ENCODE measurements at regions not wholly inside any gene's neighbourhood (a gene's known extent, or its start where the extent isn't known, plus 50 kb on each side); places are given as distances from the start of the nearest gene placed in this dataset.
"Not testable (repeated sequence)": the region's sequence is repeated elsewhere in the genome, so short reads cannot be mapped to it uniquely, and the experiment has no call there.

DNA sequence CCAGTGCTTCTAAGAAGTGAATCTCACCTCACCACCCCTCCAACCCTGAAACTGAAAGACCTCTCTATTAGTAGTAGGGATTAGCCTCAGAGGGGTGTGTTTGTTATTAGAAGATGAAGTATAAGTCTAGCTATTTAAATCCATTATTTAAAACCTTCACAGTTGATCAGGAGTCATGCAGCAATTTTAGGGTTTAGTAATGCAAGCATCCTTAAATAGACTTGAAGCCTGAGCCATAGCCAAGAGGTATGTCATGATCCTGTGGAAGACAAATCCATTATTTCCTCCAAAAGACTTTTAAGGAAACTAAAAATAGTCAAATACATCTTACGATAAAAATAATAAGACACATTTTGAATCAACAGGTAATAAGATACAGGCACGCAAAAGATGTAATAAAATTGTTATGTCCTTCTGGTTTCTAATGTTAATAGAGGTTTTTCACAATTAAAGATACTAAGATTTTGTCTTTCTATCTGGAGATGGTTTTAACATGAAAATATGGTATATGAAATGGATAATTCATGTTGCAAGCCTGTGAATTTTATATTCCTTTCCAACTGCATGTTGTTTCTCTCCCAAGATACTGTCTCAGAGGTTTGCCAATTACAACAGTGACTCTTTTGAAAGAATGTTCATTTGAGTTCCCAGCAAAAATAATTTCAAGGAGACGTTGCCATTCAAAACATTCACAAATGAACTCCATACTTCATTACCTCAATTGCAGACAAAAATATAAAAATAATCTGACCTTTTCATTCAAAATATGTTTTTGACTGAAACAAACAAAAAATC, 68.0 kb downstream of the LUZP4 start:
- DNase-seq (ENCODE audit: extremely low read depth in 1 of 11, low read depth in 9 of 11, low spot score in 4 of 11), result no peak

GRCh38 chrX:115359508-115359907, 70.0 kb downstream of the LUZP4 start:
- DNase-seq (ENCODE audit: extremely low read depth in 1 of 11, low read depth in 9 of 11, low spot score in 4 of 11), result not testable (repeated sequence)

- no peak for DNase-seq (ENCODE audit: extremely low read depth in 1 of 11, low read depth in 9 of 11, low spot score in 4 of 11)
These were observed 70.8 kb downstream of the LUZP4 start for GRCh38 chrX:115360220-115360781.

- DNase-seq (ENCODE audit: extremely low read depth in 1 of 11, low read depth in 9 of 11, low spot score in 4 of 11), result no peak
These were observed 73.0 kb downstream of the LUZP4 start for GRCh38 chrX:115362334-115363095.

DNA sequence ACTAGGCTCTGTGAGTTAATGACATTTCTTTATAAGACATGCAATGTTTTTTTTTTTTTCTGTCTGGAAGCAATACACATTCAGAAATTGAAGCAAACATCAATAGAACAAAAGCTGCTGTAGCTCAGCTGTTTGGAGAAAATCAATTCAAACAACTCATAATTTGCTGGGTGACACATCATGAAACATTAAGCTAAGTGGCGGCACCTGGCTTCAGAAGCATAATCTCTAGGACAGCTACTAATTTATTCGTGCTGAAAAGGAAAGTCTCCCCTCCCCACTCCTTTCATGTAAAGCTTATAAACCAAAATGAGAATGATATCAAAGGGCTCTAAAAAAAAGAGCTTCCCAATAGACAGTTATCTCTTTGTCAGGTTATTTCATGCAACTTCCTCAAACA, 73.9 kb downstream of the LUZP4 start:
- no peak for DNase-seq (ENCODE audit: extremely low read depth in 1 of 11, low read depth in 9 of 11, low spot score in 4 of 11)

GRCh38 chrX:115363897-115364296, 74.4 kb downstream of the LUZP4 start:
- DNase-seq (ENCODE audit: extremely low read depth in 1 of 11, low read depth in 9 of 11, low spot score in 4 of 11), result no peak

GRCh38 chrX:115364670-115365069, 75.2 kb downstream of the LUZP4 start:
- no peak for DNase-seq (ENCODE audit: extremely low read depth in 1 of 11, low read depth in 9 of 11, low spot score in 4 of 11)

- no peak for DNase-seq (ENCODE audit: extremely low read depth in 1 of 11, low read depth in 9 of 11, low spot score in 4 of 11)
These were observed 77.0 kb downstream of the LUZP4 start for GRCh38 chrX:115366535-115366934.

- DNase-seq (ENCODE audit: extremely low read depth in 1 of 11, low read depth in 9 of 11, low spot score in 4 of 11), result no peak
These were observed 77.9 kb downstream of the LUZP4 start for GRCh38 chrX:115367455-115367854.

DNA sequence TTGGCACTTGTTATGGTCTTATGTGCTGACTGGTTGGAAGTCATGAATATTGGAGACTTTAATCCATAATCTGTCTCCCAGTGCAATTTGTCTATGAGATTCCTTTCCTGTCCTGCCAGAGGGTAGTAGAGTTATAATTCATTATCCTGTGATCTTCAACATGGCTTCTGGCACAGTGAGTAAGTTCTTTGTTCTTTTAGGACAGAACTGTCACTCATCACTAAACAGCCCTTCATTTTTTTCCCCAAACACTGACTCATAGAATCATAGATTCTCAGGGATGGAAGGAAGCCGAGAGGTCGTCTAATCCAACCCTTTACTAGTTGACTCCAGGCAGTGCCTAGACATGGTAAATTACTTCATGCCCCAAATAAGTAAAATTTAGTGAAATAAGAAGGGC, 78.4 kb downstream of the LUZP4 start:
- DNase-seq (ENCODE audit: extremely low read depth in 1 of 11, low read depth in 9 of 11, low spot score in 4 of 11), result no peak

DNA sequence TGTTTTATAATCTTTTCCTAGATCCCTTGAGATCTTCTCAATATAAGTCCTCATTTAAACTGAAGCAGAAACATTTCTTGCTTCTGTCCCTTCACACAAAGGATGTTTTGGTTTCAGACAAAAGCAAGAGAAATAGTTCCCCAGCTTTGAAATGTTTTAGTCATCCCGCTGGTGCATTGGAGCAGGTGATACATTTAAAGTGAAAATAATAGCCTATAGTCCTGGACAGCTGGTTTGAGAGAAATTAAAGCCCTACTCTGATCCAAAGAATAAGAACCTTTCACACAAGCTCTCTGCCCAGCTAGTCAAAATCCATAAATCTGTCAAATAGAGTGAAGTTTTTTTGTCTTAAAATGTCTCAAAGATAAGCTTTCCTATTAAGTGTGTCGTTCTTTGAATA, 79.4 kb downstream of the LUZP4 start:
- no peak for DNase-seq (ENCODE audit: extremely low read depth in 1 of 11, low read depth in 9 of 11, low spot score in 4 of 11)

GRCh38 chrX:115372152-115372551, 82.6 kb downstream of the LUZP4 start:
- peak in 3 of 11 donors; percentile 15 to 24 (median 23) for DNase-seq (ENCODE audit: extremely low read depth in 1 of 11, low read depth in 9 of 11, low spot score in 4 of 11)

DNA sequence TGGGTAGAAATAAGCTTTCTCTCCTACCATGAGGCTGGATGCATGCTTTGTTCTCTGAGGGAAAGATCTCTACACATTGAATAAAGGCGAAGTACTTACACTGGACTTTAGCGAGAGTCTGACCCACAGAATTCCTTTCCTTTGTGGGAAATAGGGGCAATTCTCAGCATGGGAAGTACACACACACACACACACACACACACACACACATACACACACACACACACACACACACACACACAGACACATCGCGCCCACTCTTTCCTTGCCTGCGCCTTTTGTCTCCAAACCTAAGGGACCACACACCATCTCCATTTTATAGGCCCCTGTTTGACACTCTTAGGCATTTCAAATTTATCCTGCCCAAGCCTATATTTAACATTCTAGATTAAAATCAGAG, 83.8 kb downstream of the LUZP4 start:
- DNase-seq (ENCODE audit: extremely low read depth in 1 of 11, low read depth in 9 of 11, low spot score in 4 of 11), result no peak

DNA sequence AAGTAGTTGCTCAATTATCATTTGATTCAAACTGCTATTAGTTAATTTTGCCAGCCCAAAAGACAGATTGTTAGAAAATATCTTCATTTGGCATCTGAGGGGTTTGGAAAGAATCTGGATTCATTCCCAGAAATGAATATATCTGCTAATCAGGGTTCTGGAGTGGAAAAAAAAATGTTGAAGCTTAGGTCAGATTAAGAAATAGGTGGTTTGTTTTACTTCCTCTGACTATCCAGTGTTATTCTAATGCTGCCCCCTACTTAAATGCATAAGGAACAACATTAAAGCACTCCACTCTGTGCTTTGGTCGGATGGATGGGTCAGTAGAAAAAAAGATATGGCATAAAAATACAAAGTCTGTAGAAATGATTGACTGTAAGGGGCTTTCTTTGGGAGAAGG, 89.0 kb downstream of the LUZP4 start:
- DNase-seq (ENCODE audit: extremely low read depth in 1 of 11, low read depth in 9 of 11, low spot score in 4 of 11), result no peak

DNA sequence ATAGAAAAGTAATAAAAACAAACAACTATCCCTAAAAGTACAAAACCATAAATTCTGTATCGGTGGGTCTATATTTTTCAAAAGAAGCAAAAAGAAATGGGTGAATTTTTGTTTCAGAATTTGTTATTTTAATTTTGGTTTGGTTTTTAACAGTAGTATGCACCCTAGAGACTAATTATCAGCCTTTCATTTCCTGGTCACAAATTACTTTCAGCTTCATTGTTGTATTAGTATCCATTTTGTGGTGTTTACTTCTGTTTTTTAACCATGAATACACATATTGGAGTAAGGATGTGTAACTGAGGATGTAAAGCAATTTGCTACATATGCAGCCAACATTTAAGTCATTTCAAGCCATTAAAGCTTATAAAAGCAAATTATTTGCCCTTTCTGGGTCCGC, 97.8 kb downstream of the LUZP4 start:
- DNase-seq (ENCODE audit: extremely low read depth in 1 of 11, low read depth in 9 of 11, low spot score in 4 of 11), result no peak

DNA sequence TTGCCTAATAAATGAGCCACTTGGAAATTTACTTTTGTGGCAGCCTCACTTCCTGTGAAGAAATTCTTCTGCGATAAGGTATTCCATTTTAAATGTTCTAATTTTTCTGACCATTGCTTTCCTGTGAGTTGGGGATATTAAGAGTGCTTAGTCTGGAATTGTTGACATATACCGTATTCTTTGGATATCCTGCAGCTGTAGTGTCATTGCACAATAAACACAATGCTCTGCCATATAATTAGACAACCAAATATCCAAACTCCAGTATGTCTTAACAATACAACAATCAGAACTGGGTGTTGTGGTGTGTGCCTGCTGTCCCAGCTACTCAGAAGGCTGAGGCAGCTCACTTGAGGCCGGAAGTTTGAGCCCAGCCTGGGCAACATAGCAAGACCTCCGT, 99.4 kb downstream of the LUZP4 start:
- no peak for DNase-seq (ENCODE audit: extremely low read depth in 1 of 11, low read depth in 9 of 11, low spot score in 4 of 11)

- no peak for DNase-seq (ENCODE audit: extremely low read depth in 1 of 11, low read depth in 9 of 11, low spot score in 4 of 11)
These were observed 100.6 kb downstream of the LUZP4 start for GRCh38 chrX:115390078-115390477.

DNA sequence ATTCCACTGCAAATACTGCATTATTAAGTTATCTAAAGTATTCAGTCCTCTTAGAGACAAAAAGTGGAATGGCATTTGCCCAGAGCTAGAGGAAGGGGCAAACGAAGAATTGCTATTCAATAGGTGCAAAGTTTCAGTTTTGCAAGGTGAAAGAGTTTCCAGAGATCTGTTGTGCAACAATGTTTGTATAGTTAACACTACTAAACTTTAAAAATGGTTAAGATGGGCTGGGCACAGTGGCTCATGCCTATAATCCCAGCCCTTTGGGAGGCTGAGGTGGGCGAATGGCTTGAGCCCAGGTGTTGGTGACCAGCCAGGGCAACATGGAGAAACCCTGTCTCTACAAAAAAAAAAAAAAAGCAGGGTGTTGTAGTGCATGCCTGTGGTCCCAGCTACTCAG, 102.5 kb downstream of the LUZP4 start:
- no peak for DNase-seq (ENCODE audit: extremely low read depth in 1 of 11, low read depth in 9 of 11, low spot score in 4 of 11)

DNA sequence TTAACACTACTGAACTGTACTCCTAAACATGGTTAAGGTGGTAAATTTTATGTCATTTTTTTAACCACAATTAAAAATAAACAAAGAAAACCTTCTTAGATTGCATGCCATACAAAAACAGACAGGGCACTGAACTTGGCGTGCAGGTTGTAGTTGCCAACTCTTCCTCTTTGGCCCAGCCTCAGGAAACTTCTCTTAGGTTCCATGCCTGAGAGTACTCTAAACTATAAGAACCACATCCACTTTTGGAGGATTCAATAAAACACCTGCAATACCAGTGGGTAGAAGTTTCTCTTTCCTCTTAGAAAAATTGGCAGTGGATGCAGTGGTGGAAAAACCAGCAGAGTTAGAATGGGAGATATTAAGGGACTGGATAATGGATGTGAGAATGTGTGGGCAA, 103.4 kb downstream of the LUZP4 start:
- DNase-seq (ENCODE audit: extremely low read depth in 1 of 11, low read depth in 9 of 11, low spot score in 4 of 11), result no peak

DNA sequence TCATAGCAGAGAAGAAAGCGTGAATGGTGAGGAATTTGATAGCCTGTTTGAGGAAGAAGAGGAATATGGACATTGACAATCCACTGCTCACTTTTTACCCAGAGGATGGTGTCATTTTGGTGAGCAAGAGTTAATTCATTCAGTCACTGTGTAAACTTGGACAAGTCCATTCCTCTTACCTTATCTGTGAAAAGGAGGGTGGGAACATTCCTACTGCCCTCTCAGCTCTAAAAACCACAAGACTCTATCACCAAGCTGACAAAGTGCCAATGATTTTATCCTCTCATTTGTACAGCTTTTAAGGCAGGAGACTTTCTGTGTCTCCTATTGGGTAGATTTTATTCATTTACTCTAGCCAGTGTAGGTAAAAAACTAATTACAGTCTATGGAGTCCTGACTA, 103.8 kb downstream of the LUZP4 start:
- no peak for DNase-seq (ENCODE audit: extremely low read depth in 1 of 11, low read depth in 9 of 11, low spot score in 4 of 11)
